ENCODE measurements at regions not wholly inside any gene's neighbourhood (a gene's known extent, or its start where the extent isn't known, plus 50 kb on each side); places are given as distances from the start of the nearest gene placed in this dataset.

GRCh38 chr10:78853864-78854263 lies 214.9 kb upstream of the ZMIZ1 start:
- no peak for DNase-seq (ENCODE audit: low spot score)
- ChIA-PET CTCF (no interaction called here), POLR2A (ENCODE audit: low non-redundant PET) (no interaction called here)
- no TSS peak for BruUV-seq (replicated peaks)
- H3K4me3 ChIP-seq (ENCODE audit: low read depth, low read length, poor library complexity, severe bottlenecking), result no peak overlapping the region
- H3K27me3 ChIP-seq (replicated peaks; ENCODE audit: insufficient read depth, low read depth, low read length, poor library complexity), result peaks cover 2% of the 10 kb centered on the region
- H3K27ac ChIP-seq (ENCODE audit: low read depth, low read length, poor library complexity, severe bottlenecking), result no peak overlapping the region
- intact Hi-C loops (cut with micrococcal nuclease; ENCODE audit: unreplicated experiment), result no loop called here
- no peaks in the 10 kb centered on the region for H3K4me1 ChIP-seq (ENCODE audit: insufficient read depth, low read length, poor library complexity, severe bottlenecking)
- H3K36me3 ChIP-seq (ENCODE audit: insufficient read depth, low read length, poor library complexity, severe bottlenecking), result no peaks in the 10 kb centered on the region
- TF ChIP-seq CTCF (conservative IDR thresholded peaks at IDR 0.05; ENCODE audit: low read depth, low read length) (no peak), EZH2 (IDR thresholded peaks at IDR 0.05; ENCODE audit: borderline replicate concordance, low read depth, low read length, poor library complexity, severe bottlenecking) (no peak)
- no peaks in the 10 kb centered on the region for H3K9me3 ChIP-seq (ENCODE audit: low read depth, low read length, poor library complexity, severe bottlenecking)

- Histone ChIP-seq H3K4me1 (ENCODE audit: insufficient read depth, low read length, poor library complexity, severe bottlenecking) (no peaks in the 10 kb centered on the region), H3K27me3 (replicated peaks; ENCODE audit: insufficient read depth, low read depth, low read length, poor library complexity) (peaks cover 4% of the 10 kb centered on the region), H3K9me3 (ENCODE audit: low read depth, low read length, poor library complexity, severe bottlenecking) (no peaks in the 10 kb centered on the region), H3K4me3 (ENCODE audit: low read depth, low read length, poor library complexity, severe bottlenecking) (no peak overlapping the region), H3K27ac (ENCODE audit: low read depth, low read length, poor library complexity, severe bottlenecking) (no peak overlapping the region), H3K36me3 (ENCODE audit: insufficient read depth, low read length, poor library complexity, severe bottlenecking) (no peaks in the 10 kb centered on the region)
- no TSS peak for BruUV-seq (replicated peaks)
- no peak for DNase-seq (ENCODE audit: low spot score)
- TF ChIP-seq CTCF (conservative IDR thresholded peaks at IDR 0.05; ENCODE audit: low read depth, low read length), result no peak
- no peak for TF ChIP-seq EZH2 (IDR thresholded peaks at IDR 0.05; ENCODE audit: borderline replicate concordance, low read depth, low read length, poor library complexity, severe bottlenecking)
- CTCF ChIA-PET, result no interaction called here
- POLR2A ChIA-PET (ENCODE audit: low non-redundant PET), result no interaction called here
- intact Hi-C loops (cut with micrococcal nuclease; ENCODE audit: unreplicated experiment), result no loop called here
These were observed 212.3 kb upstream of the ZMIZ1 start for GRCh38 chr10:78856421-78856820.

GRCh38 chr10:78857193-78857592 lies 211.6 kb upstream of the ZMIZ1 start:
- no peaks in the 10 kb centered on the region for H3K9me3 ChIP-seq (ENCODE audit: low read depth, low read length, poor library complexity, severe bottlenecking)
- TF ChIP-seq CTCF (conservative IDR thresholded peaks at IDR 0.05; ENCODE audit: low read depth, low read length), result no peak
- no peak for TF ChIP-seq EZH2 (IDR thresholded peaks at IDR 0.05; ENCODE audit: borderline replicate concordance, low read depth, low read length, poor library complexity, severe bottlenecking)
- intact Hi-C loops (cut with micrococcal nuclease; ENCODE audit: unreplicated experiment), result no loop called here
- no TSS peak for BruUV-seq (replicated peaks)
- ChIA-PET CTCF (no interaction called here), POLR2A (ENCODE audit: low non-redundant PET) (no interaction called here)
- H3K4me3 ChIP-seq (ENCODE audit: low read depth, low read length, poor library complexity, severe bottlenecking), result no peak overlapping the region
- no peak for DNase-seq (ENCODE audit: low spot score)
- peaks cover 4% of the 10 kb centered on the region for H3K27me3 ChIP-seq (replicated peaks; ENCODE audit: insufficient read depth, low read depth, low read length, poor library complexity)
- H3K27ac ChIP-seq (ENCODE audit: low read depth, low read length, poor library complexity, severe bottlenecking), result no peak overlapping the region
- no peaks in the 10 kb centered on the region for H3K4me1 ChIP-seq (ENCODE audit: insufficient read depth, low read length, poor library complexity, severe bottlenecking)
- H3K36me3 ChIP-seq (ENCODE audit: insufficient read depth, low read length, poor library complexity, severe bottlenecking), result no peaks in the 10 kb centered on the region
